ENCODE measurements at regions not wholly inside any gene's neighbourhood (a gene's known extent, or its start where the extent isn't known, plus 50 kb on each side); places are given as distances from the start of the nearest gene placed in this dataset.

- no peak for TF ChIP-seq CTCF (IDR thresholded peaks at IDR 0.05; ENCODE audit: poor library complexity, severe bottlenecking)
- no peak for TF ChIP-seq SMC3 (conservative IDR thresholded peaks at IDR 0.05; ENCODE audit: poor library complexity)
- no peak for TF ChIP-seq REST (IDR thresholded peaks at IDR 0.05; ENCODE audit: borderline replicate concordance)
- no peak for TF ChIP-seq EP300 (conservative IDR thresholded peaks at IDR 0.05; ENCODE audit: poor library complexity, severe bottlenecking)
- no peak for TF ChIP-seq POLR2AphosphoS5 (IDR thresholded peaks at IDR 0.05)
Observed at GRCh38 chr10:110422548-110422947, 75.2 kb upstream of the DUSP5 start.

All from neural cell (in vitro differentiated cells).